ENCODE measurements at regions not wholly inside any gene's neighbourhood (a gene's known extent, or its start where the extent isn't known, plus 50 kb on each side); places are given as distances from the start of the nearest gene placed in this dataset.

GRCh38 chr18:38464024-38464423, 898.4 kb upstream of the CELF4 start:
- no peak for TF ChIP-seq CTCF (conservative IDR thresholded peaks at IDR 0.05; ENCODE audit: low read depth, low read length)
- TF ChIP-seq EZH2phosphoT487 (IDR thresholded peaks at IDR 0.05; ENCODE audit: borderline replicate concordance, low read length) = no peak
